Inflammatory macrophage treated with lipopolysaccharide for 1 hour (primary cell): ENCODE measurements at regions not wholly inside any gene's neighbourhood (a gene's known extent, or its start where the extent isn't known, plus 50 kb on each side); places are given as distances from the start of the nearest gene placed in this dataset.
"Not testable (repeated sequence)": the region's sequence is repeated elsewhere in the genome, so short reads cannot be mapped to it uniquely, and the experiment has no call there.

Source experiments
- DNase-seq, 2 donors: peaks; one replicate each; pipeline ENCODE4 v3.0.0-alpha.2; 2020 to 2022

- DNase-seq: no peak
Observed at GRCh38 chr2:47690132-47690531, 92.8 kb upstream of the MSH6 start.

GRCh38 chr2:47689118-47689517, 93.8 kb upstream of the MSH6 start:
- DNase-seq: not testable (repeated sequence)

- no peak for DNase-seq
Observed at GRCh38 chr2:47688561-47688960, 94.4 kb upstream of the MSH6 start.

- DNase-seq: no peak
Observed at GRCh38 chr2:47687856-47688255, 95.1 kb upstream of the MSH6 start.

- no peak for DNase-seq
Observed at GRCh38 chr2:47686018-47686417, 96.9 kb upstream of the MSH6 start.

GRCh38 chr2:47682216-47682749, 100.7 kb upstream of the MSH6 start:
- no peak for DNase-seq

GRCh38 chr2:47676261-47676926, 105.6 kb upstream of the KCNK12 start:
- DNase-seq: no peak

GRCh38 chr2:47675196-47675825, 104.5 kb upstream of the KCNK12 start:
- no peak for DNase-seq

GRCh38 chr2:47666332-47666731, 95.5 kb upstream of the KCNK12 start:
- no peak for DNase-seq

- DNase-seq: no peak
Observed at GRCh38 chr2:47664817-47665216, 94.0 kb upstream of the KCNK12 start.

- no peak for DNase-seq
Observed at GRCh38 chr2:47662552-47662951, 91.8 kb upstream of the KCNK12 start.

GRCh38 chr2:47661310-47661709, 90.5 kb upstream of the KCNK12 start:
- no peak for DNase-seq

GRCh38 chr2:47660168-47660567, 89.4 kb upstream of the KCNK12 start:
- no peak for DNase-seq

- DNase-seq: no peak
Observed at GRCh38 chr2:47658646-47659320, 88.0 kb upstream of the KCNK12 start.

GRCh38 chr2:47657886-47658489, 87.2 kb upstream of the KCNK12 start:
- no peak for DNase-seq

GRCh38 chr2:47656715-47657600, 86.2 kb upstream of the KCNK12 start:
- DNase-seq: no peak

- no peak for DNase-seq
Observed at GRCh38 chr2:47655563-47655880, 84.7 kb upstream of the KCNK12 start.

- DNase-seq: no peak
Observed at GRCh38 chr2:47654790-47655562, 84.2 kb upstream of the KCNK12 start.

- DNase-seq: no peak
Observed at GRCh38 chr2:47653902-47654789, 83.4 kb upstream of the KCNK12 start.

- no peak for DNase-seq
Observed at GRCh38 chr2:47653036-47653435, 82.3 kb upstream of the KCNK12 start.
